ENCODE measurements at regions not wholly inside any gene's neighbourhood (a gene's known extent, or its start where the extent isn't known, plus 50 kb on each side); places are given as distances from the start of the nearest gene placed in this dataset.

- CTCF ChIA-PET = no interaction called here
- TF ChIP-seq CTCF (IDR thresholded peaks at IDR 0.05; ENCODE audit: unreplicated experiment) = no peak
- Mint-ChIP-seq H3K27ac (ENCODE audit: unreplicated experiment) (no peak overlapping the region), H3K4me3 (ENCODE audit: low read depth, unreplicated experiment) (no peak overlapping the region), H3K4me1 (ENCODE audit: low read depth, unreplicated experiment) (no peaks in the 10 kb centered on the region), H3K36me3 (ENCODE audit: insufficient read depth, unreplicated experiment) (no peaks in the 10 kb centered on the region), H3K9me3 (ENCODE audit: low read depth, unreplicated experiment) (no peaks in the 10 kb centered on the region), H3K27me3 (ENCODE audit: unreplicated experiment) (no peaks in the 10 kb centered on the region)
- no peak for DNase-seq
- intact Hi-C loops (cut with micrococcal nuclease; ENCODE audit: unreplicated experiment) = no loop called here
- BruUV-seq (replicated peaks) = no TSS peak
These were observed 86.5 kb downstream of the ERCC5 start for GRCh38 chr13:102932331-102932730.

- DNase-seq = no peak
These were observed 84.7 kb downstream of the ERCC5 start for GRCh38 chr13:102930566-102930965.

GRCh38 chr13:102928941-102929675, 83.3 kb downstream of the ERCC5 start:
- H3K27me3 Mint-ChIP-seq (ENCODE audit: unreplicated experiment) = no peaks in the 10 kb centered on the region
- TF ChIP-seq CTCF (IDR thresholded peaks at IDR 0.05; ENCODE audit: unreplicated experiment) = no peak
- no peak overlapping the region for H3K27ac Mint-ChIP-seq (ENCODE audit: unreplicated experiment)
- CTCF ChIA-PET = no interaction called here
- BruUV-seq (replicated peaks) = no TSS peak
- no peaks in the 10 kb centered on the region for H3K9me3 Mint-ChIP-seq (ENCODE audit: low read depth, unreplicated experiment)
- H3K36me3 Mint-ChIP-seq (ENCODE audit: insufficient read depth, unreplicated experiment) = no peaks in the 10 kb centered on the region
- H3K4me3 Mint-ChIP-seq (ENCODE audit: low read depth, unreplicated experiment) = no peak overlapping the region
- H3K4me1 Mint-ChIP-seq (ENCODE audit: low read depth, unreplicated experiment) = no peaks in the 10 kb centered on the region
- intact Hi-C loops (cut with micrococcal nuclease; ENCODE audit: unreplicated experiment) = no loop called here
- DNase-seq = no peak

More at GRCh38 chr13:102930566-102930965, 84.7 kb downstream of the ERCC5 start:
- H3K4me3 Mint-ChIP-seq (ENCODE audit: low read depth, unreplicated experiment) = no peak overlapping the region
- H3K27ac Mint-ChIP-seq (ENCODE audit: unreplicated experiment) = no peak overlapping the region
- H3K4me1 Mint-ChIP-seq (ENCODE audit: low read depth, unreplicated experiment) = no peaks in the 10 kb centered on the region
- TF ChIP-seq CTCF (IDR thresholded peaks at IDR 0.05; ENCODE audit: unreplicated experiment) = no peak
- no peaks in the 10 kb centered on the region for H3K9me3 Mint-ChIP-seq (ENCODE audit: low read depth, unreplicated experiment)
- intact Hi-C loops (cut with micrococcal nuclease; ENCODE audit: unreplicated experiment) = no loop called here
- no TSS peak for BruUV-seq (replicated peaks)
- H3K36me3 Mint-ChIP-seq (ENCODE audit: insufficient read depth, unreplicated experiment) = no peaks in the 10 kb centered on the region
- no peaks in the 10 kb centered on the region for H3K27me3 Mint-ChIP-seq (ENCODE audit: unreplicated experiment)
- CTCF ChIA-PET = no interaction called here

Measured in Calu3 (cell line).